Omental fat pad (tissue), 3 donors: ENCODE measurements at regions not wholly inside any gene's neighbourhood (a gene's known extent, or its start where the extent isn't known, plus 50 kb on each side); places are given as distances from the start of the nearest gene placed in this dataset.

ENCODE experiments used
- ATAC-seq: fragments of 150-250 bp; one replicate; pipeline ENCODE4 v1.9.1; 2016; ENCODE audit warnings: mild to moderate bottlenecking, moderate library complexity; ENCODE audit not compliant: low FRiP score
- DNase-seq: peaks from one replicate; pipeline ENCODE4 v3.0.0-alpha.2; 2019; ENCODE audit warnings: low spot score
- TF ChIP-seq, protein P1 (sequence below), 3 donors: fragments of 450-650 bp; IDR thresholded peaks; one replicate each; pipeline ENCODE4 v1.5.1; 2016 to 2017; ENCODE audit warnings: antibody characterized with exemption in 3 of 3, mild to moderate bottlenecking in 3 of 3, moderate library complexity in 2 of 3

GRCh38 chr9:91039125-91039834 is 237.7 kb downstream of the SYK start:
- ATAC-seq, result no peak
- TF ChIP-seq, protein P1, sequence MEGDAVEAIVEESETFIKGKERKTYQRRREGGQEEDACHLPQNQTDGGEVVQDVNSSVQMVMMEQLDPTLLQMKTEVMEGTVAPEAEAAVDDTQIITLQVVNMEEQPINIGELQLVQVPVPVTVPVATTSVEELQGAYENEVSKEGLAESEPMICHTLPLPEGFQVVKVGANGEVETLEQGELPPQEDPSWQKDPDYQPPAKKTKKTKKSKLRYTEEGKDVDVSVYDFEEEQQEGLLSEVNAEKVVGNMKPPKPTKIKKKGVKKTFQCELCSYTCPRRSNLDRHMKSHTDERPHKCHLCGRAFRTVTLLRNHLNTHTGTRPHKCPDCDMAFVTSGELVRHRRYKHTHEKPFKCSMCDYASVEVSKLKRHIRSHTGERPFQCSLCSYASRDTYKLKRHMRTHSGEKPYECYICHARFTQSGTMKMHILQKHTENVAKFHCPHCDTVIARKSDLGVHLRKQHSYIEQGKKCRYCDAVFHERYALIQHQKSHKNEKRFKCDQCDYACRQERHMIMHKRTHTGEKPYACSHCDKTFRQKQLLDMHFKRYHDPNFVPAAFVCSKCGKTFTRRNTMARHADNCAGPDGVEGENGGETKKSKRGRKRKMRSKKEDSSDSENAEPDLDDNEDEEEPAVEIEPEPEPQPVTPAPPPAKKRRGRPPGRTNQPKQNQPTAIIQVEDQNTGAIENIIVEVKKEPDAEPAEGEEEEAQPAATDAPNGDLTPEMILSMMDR (IDR thresholded peaks at IDR 0.05), result no peak
- no peak for DNase-seq

GRCh38 chr9:91039835-91040140 is 238.2 kb downstream of the SYK start:
- TF ChIP-seq, protein P1 (IDR thresholded peaks at IDR 0.05), result no peak
- DNase-seq, result no peak

DNA sequence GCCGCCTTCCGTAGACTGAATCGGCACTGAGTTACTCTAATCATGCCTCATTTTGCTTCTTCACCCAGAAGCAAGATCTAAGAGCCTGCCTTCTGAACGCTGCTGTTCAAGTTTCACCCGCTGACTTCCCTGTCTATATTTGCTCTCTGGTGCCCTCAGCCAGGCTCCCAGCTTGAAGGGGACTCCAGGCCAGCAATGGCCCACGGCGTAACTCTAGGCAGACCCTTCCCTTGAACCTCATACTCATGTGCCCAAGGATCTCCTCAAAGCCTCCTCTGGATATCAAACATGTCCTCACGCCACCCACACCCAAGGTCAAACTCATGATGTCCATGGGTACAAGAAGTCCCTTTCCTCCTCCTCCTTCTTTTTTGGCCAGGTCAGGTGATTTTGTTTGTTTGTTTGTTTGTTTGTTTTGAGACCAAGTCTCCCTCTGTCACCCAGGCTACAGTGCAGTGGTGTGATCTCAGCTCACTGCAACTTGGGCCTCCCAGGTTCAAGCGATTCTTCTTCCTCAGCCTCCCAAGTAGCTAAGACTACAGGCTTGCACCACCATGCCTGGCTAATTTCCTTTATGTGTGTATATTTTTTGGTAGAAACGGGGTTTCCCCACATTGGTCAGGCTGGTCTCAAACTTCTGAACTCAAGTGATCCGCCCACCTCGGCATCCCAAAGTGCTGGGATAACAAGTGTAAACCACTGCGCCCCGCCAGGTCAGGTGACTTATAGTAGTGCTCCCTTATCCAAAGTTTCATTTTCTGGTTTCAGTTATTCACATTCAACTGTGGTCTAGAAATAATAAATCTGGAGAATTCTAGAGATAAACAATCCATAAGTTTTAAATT is 239.0 kb downstream of the SYK start:
- TF ChIP-seq, protein P1 (IDR thresholded peaks at IDR 0.05), result no peak
- ATAC-seq (no peak), DNase-seq (no peak)

More at GRCh38 chr9:91039835-91040140, 238.2 kb downstream of the SYK start:
- ATAC-seq, result no peak

- TF ChIP-seq, protein P1 (IDR thresholded peaks at IDR 0.05), result no peak
- ATAC-seq, result no peak
- no peak for DNase-seq
Measured at GRCh38 chr9:91042024-91042423, 240.4 kb downstream of the SYK start.

DNA sequence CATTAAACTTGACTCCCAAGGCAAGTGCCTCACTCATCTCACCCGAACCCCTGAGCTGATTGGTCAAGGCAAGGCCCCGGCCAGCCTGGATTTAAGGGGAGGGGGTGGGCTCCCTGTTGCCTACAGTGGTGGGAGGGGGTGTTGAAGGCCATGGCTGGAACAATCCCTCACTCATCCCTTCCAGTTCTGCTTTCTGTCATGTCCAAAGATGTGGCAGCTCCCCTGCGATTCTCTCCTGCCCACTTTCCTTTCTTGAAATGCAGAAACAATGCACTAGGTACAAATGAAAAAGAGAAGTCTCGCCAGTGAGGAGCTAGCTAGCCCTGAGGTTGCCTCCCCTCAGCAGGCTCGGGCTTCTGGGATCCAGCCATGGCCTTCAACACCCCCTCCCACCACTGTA is 240.9 kb downstream of the SYK start:
- DNase-seq (no peak), ATAC-seq (no peak)
- TF ChIP-seq, protein P1 (IDR thresholded peaks at IDR 0.05), result no peak

GRCh38 chr9:91043056-91043810 is 241.6 kb downstream of the SYK start:
- no peak for ATAC-seq
- DNase-seq, result no peak
- TF ChIP-seq, protein P1 (IDR thresholded peaks at IDR 0.05), result no peak
